Panc1 (cell line): ENCODE measurements at regions not wholly inside any gene's neighbourhood (a gene's known extent, or its start where the extent isn't known, plus 50 kb on each side); places are given as distances from the start of the nearest gene placed in this dataset.

Experiments used
- ATAC-seq: fragments of 200-7000 bp; cut with Tn5 transposase; 2 replicates; pipeline ENCODE4 v1.9.1; 2020; ENCODE audit warnings: mild to moderate bottlenecking, moderate library complexity
- BruUV-seq: library from RNA; stranded (reverse); fragments of 400-500 nt; replicated peaks from 2 replicates; lab custom pipeline; 2021; lab: Mats Ljungman, UMichigan
- CTCF ChIA-PET: fragments of 300-600 bp; sonication (Branson Sonifier 250); formaldehyde crosslinking; loops from one replicate; lab custom pipeline; 2022; ENCODE audit warnings: antibody characterized with exemption; lab: Charles Lee
- POLR2A ChIA-PET: fragments of 300-600 bp; sonication (Branson Sonifier 250); formaldehyde crosslinking; loops from one replicate; lab custom pipeline; 2022; ENCODE audit warnings: antibody characterized with exemption; lab: Charles Lee
- DNase-seq: peaks from one replicate; pipeline ENCODE4 v3.0.0-alpha.2; 2010; ENCODE audit warnings: low read depth, low spot score
- H3K27ac ChIP-seq: 2 replicates; pipeline ENCODE4 v1.5.1; 2011; ENCODE audit warnings: mild to moderate bottlenecking, low read length, inconsistent platforms
- H3K27me3 ChIP-seq: fragments of 200-500 bp; sonication (Bioruptor generic); 2 replicates; pipeline ENCODE4 v1.6.0; 2014; ENCODE audit warnings: low read length, inconsistent platforms; ENCODE audit not compliant: control insufficient read depth, insufficient read depth
- H3K36me3 ChIP-seq: fragments of 200-500 bp; sonication (Bioruptor generic); 2 replicates; pipeline ENCODE4 v1.5.1; 2014; ENCODE audit warnings: inconsistent platforms, mild to moderate bottlenecking, low read length, moderate library complexity; ENCODE audit not compliant: control insufficient read depth, insufficient read depth
- H3K4me1 ChIP-seq: 2 replicates; pipeline ENCODE4 v1.5.1; 2011; ENCODE audit warnings: inconsistent platforms, mild to moderate bottlenecking, low read length, moderate library complexity; ENCODE audit not compliant: control insufficient read depth, insufficient read depth
- H3K4me3 ChIP-seq, 2 experiments: 2 replicates each; pipeline ENCODE4 v1.5.1; 2011 to 2012; ENCODE audit warnings: low read depth in 2 of 2, low read length in 2 of 2, mild to moderate bottlenecking in 2 of 2, inconsistent platforms in 1 of 2, moderate library complexity in 1 of 2
- H3K9me3 ChIP-seq: fragments of 200-500 bp; sonication (Bioruptor generic); 2 replicates; pipeline ENCODE4 v1.5.1; 2014; ENCODE audit warnings: low read depth, mild to moderate bottlenecking, inconsistent platforms, low read length, moderate library complexity; ENCODE audit not compliant: control insufficient read depth, insufficient read depth
- CTCF ChIP-seq: fragments of 450-650 bp; IDR thresholded peaks from 2 replicates; pipeline ENCODE4 v1.5.1; 2017; ENCODE audit warnings: mild to moderate bottlenecking
- POLR2AphosphoS5 ChIP-seq: IDR thresholded peaks from 2 replicates; pipeline ENCODE4 v1.6.1; 2012; ENCODE audit warnings: mild to moderate bottlenecking, low read depth, low read length, moderate library complexity
- SIN3A ChIP-seq: IDR thresholded peaks from 2 replicates; pipeline ENCODE4 v1.6.1; 2012; ENCODE audit warnings: low read depth, mild to moderate bottlenecking, low read length, moderate library complexity, borderline replicate concordance; ENCODE audit not compliant: insufficient read depth
- TCF7L2 ChIP-seq: IDR thresholded peaks from 2 replicates; pipeline ENCODE4 v1.6.1; 2011; ENCODE audit warnings: mild to moderate bottlenecking, low read depth, low read length, inconsistent platforms
- in situ Hi-C: cut with HindIII; loops from 2 replicates; pipeline ENCODE4 v1.10.0; 2016; ENCODE audit warnings: low sequenced_read_pairs, low pct_unique_long_range_greater_than_20kb
- intact Hi-C: fragments of 100-400 bp; cut with micrococcal nuclease; formaldehyde crosslinking; loops from one replicate; pipeline ENCODE4 v1.10.0; 2022; ENCODE audit not compliant: unreplicated experiment
- TF ChIP-seq, protein P1 (sequence below), 2 experiments: IDR thresholded peaks; 2 replicates each; pipeline ENCODE4 v1.6.1; 2011 to 2012; ENCODE audit warnings: low read depth in 2 of 2, control low read depth in 1 of 2, low read length in 1 of 2, mild to moderate bottlenecking in 1 of 2, moderate library complexity in 1 of 2; ENCODE audit not compliant: insufficient read depth in 1 of 2

- TF ChIP-seq CTCF (no peak), TCF7L2 (no peak), POLR2AphosphoS5 (no peak), SIN3A (no peak)
- TF ChIP-seq, protein P1, sequence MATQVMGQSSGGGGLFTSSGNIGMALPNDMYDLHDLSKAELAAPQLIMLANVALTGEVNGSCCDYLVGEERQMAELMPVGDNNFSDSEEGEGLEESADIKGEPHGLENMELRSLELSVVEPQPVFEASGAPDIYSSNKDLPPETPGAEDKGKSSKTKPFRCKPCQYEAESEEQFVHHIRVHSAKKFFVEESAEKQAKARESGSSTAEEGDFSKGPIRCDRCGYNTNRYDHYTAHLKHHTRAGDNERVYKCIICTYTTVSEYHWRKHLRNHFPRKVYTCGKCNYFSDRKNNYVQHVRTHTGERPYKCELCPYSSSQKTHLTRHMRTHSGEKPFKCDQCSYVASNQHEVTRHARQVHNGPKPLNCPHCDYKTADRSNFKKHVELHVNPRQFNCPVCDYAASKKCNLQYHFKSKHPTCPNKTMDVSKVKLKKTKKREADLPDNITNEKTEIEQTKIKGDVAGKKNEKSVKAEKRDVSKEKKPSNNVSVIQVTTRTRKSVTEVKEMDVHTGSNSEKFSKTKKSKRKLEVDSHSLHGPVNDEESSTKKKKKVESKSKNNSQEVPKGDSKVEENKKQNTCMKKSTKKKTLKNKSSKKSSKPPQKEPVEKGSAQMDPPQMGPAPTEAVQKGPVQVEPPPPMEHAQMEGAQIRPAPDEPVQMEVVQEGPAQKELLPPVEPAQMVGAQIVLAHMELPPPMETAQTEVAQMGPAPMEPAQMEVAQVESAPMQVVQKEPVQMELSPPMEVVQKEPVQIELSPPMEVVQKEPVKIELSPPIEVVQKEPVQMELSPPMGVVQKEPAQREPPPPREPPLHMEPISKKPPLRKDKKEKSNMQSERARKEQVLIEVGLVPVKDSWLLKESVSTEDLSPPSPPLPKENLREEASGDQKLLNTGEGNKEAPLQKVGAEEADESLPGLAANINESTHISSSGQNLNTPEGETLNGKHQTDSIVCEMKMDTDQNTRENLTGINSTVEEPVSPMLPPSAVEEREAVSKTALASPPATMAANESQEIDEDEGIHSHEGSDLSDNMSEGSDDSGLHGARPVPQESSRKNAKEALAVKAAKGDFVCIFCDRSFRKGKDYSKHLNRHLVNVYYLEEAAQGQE (IDR thresholded peaks at IDR 0.05; ENCODE audit: insufficient read depth in 1 of 2, low read depth in 2 of 2, low read length in 1 of 2), result no peak
- ChIA-PET CTCF (no interaction called here), POLR2A (no interaction called here)
- H3K4me1 ChIP-seq, result peaks cover 3% of the 10 kb centered on the region; the same call in 1 of the 2 replicates
- DNase-seq (no peak), ATAC-seq (no peak)
- no peak overlapping the region for H3K4me3 ChIP-seq
- in situ Hi-C loops (no loop called here), intact Hi-C loops (no loop called here)
- H3K36me3 ChIP-seq, result no peaks in the 10 kb centered on the region
- no TSS peak for BruUV-seq
- H3K27me3 ChIP-seq, result no peaks in the 10 kb centered on the region
- no peak overlapping the region for H3K27ac ChIP-seq
- no peaks in the 10 kb centered on the region; the same call in 1 of the 2 replicates for H3K9me3 ChIP-seq
These were observed 62.7 kb upstream of the MRI1 start for GRCh38 chr19:13701624-13702023.

GRCh38 chr19:13700621-13701020 lies 63.7 kb upstream of the MRI1 start:
- Histone ChIP-seq H3K4me3 (no peak overlapping the region), H3K27me3 (no peaks in the 10 kb centered on the region), H3K9me3 (no peaks in the 10 kb centered on the region; the same call in 1 of the 2 replicates), H3K4me1 (peaks cover 3% of the 10 kb centered on the region; the same call in 1 of the 2 replicates), H3K27ac (no peak overlapping the region), H3K36me3 (no peaks in the 10 kb centered on the region)
- no peak for TF ChIP-seq CTCF
- TF ChIP-seq, protein P1 (IDR thresholded peaks at IDR 0.05; ENCODE audit: insufficient read depth in 1 of 2, low read depth in 2 of 2, low read length in 1 of 2), result no peak
- TF ChIP-seq POLR2AphosphoS5, result no peak
- no peak for TF ChIP-seq SIN3A
- no peak for TF ChIP-seq TCF7L2
- no peak for ATAC-seq
- intact Hi-C loops, result no loop called here
- DNase-seq, result no peak
- BruUV-seq, result no TSS peak
- in situ Hi-C loops, result no loop called here
- ChIA-PET POLR2A (no interaction called here), CTCF (no interaction called here)
